Mucosa of descending colon (tissue), 3 donors: ENCODE measurements at regions not wholly inside any gene's neighbourhood (a gene's known extent, or its start where the extent isn't known, plus 50 kb on each side); places are given as distances from the start of the nearest gene placed in this dataset.
"Not testable (repeated sequence)": the region's sequence is repeated elsewhere in the genome, so short reads cannot be mapped to it uniquely, and the experiment has no call there.

ENCODE experiments used
- ATAC-seq: fragments of 200-7000 bp; cut with Tn5 transposase; one replicate; pipeline ENCODE4 v1.9.1; 2020; ENCODE audit warnings: mild to moderate bottlenecking, moderate library complexity
- DNase-seq, 3 donors: peaks; one replicate each; pipeline ENCODE4 v3.0.0-alpha.2; 2020
- H3K36me3 ChIP-seq: fragments of 200-600 bp; one replicate; pipeline ENCODE4 v1.8.0; 2021; ENCODE audit warnings: low read depth, mild to moderate bottlenecking
- H3K4me1 ChIP-seq: fragments of 200-600 bp; one replicate; pipeline ENCODE4 v1.8.0; 2021; ENCODE audit warnings: low read depth, mild to moderate bottlenecking
- H3K4me3 ChIP-seq: fragments of 200-600 bp; one replicate; pipeline ENCODE4 v1.8.0; 2021; ENCODE audit warnings: mild to moderate bottlenecking
- H3K9me3 ChIP-seq: fragments of 200-600 bp; one replicate; pipeline ENCODE4 v1.8.0; 2021; ENCODE audit warnings: mild to moderate bottlenecking
- intact Hi-C, 2 donors: fragments of 100-400 bp; cut with DNase I in 1 of 2; cut with micrococcal nuclease in 1 of 2; formaldehyde crosslinking; loops; one replicate each; pipeline versions ENCODE4 v1.11.0 to v1.11.1; 2022; cut with DNase I, micrococcal nuclease
- TF ChIP-seq, protein P1 (sequence below): fragments of 200-600 bp; IDR thresholded peaks from one replicate; pipeline ENCODE4 v1.8.0; 2022; ENCODE audit warnings: antibody characterized with exemption, mild to moderate bottlenecking
- donor health status: DM: no; HTN: no; CAD: no; lungs with moderate emphysema.
- donor health status: DM: no; HTN: no; CAD: no.
- donor health status: DM: no; HTN: yes; CAD: no.

DNA sequence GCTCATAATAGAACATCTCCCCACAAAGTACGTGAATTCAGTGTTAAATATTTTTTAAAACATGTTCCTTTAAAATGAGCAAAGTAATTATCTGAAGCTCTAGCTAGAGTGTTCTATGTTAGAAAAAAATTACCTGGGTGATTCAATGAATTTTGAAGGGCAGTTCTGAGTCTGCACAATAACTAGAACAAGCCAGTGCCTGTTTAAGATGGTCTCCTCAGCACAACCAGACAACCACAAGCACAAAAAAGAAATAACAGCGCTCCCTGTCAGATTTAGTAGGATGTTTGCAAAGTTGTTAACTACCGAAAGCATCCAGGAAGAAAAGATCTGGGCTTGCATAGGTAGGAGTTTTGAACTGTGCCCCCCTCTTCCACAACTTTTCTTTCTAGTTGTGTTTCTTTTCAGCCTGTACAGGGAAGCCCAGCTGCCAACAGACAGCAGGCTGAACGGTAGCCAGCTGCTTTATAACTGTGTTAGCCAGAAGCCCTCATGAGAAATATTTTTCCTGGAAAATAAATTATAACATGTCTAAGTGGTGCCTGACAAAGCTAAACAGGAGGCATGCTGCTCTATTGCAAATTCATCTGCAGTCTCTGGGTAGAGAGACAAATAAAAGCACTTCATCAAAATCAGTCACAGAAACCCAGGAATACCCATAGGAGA, 1026.9 kb downstream of the MAT2B start:
- no peak for DNase-seq
- no peak for ATAC-seq
- Histone ChIP-seq H3K4me3 (no peak overlapping the region), H3K9me3 (no peaks in the 10 kb centered on the region), H3K4me1 (no peaks in the 10 kb centered on the region), H3K36me3 (no peaks in the 10 kb centered on the region)
- intact Hi-C loops, result no loop called here
- TF ChIP-seq, protein P1, sequence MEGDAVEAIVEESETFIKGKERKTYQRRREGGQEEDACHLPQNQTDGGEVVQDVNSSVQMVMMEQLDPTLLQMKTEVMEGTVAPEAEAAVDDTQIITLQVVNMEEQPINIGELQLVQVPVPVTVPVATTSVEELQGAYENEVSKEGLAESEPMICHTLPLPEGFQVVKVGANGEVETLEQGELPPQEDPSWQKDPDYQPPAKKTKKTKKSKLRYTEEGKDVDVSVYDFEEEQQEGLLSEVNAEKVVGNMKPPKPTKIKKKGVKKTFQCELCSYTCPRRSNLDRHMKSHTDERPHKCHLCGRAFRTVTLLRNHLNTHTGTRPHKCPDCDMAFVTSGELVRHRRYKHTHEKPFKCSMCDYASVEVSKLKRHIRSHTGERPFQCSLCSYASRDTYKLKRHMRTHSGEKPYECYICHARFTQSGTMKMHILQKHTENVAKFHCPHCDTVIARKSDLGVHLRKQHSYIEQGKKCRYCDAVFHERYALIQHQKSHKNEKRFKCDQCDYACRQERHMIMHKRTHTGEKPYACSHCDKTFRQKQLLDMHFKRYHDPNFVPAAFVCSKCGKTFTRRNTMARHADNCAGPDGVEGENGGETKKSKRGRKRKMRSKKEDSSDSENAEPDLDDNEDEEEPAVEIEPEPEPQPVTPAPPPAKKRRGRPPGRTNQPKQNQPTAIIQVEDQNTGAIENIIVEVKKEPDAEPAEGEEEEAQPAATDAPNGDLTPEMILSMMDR, result no peak

DNA sequence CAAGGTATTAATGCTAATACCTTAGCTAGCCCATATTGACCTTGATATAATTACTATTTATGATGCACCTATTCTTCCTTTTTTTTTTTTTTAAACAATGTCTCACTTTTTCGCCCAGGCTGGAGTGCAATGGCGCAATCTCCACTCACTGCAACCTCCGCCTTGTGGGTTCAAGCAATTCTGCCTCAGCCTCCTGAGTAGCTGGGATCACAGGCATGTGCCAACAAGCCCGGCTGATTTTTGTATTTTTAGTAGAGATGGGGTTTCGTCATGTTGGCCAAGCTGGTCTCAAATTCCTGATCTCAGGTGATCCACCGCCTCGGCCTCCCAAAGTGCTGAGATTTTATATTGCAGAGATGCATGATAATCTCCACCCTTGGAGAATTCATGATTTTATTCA, 1028.0 kb downstream of the MAT2B start:
- H3K4me1 ChIP-seq, DNase-seq, H3K36me3 ChIP-seq, ATAC-seq, intact Hi-C loops, H3K4me3 ChIP-seq, H3K9me3 ChIP-seq: not testable (repeated sequence)

DNA sequence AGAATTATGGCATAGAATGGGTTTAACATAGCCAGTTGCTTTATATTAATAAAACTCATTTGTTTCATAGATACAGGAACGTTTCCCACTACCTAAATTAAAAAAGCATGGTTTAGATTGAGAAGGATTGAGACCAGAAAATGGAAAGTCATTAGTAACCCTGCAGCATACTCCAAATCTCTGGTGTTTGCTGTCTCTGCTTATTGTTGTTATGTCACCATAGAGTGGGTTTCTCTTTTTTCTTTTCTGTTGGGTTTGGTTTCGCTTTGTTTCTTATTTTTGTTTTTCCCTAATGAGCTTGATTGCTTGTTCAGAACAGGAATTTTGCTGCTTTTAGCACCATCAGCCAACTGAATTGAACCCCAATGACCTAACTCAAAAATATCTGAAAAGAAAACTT, 1034.8 kb downstream of the MAT2B start:
- H3K4me1 ChIP-seq, result no peaks in the 10 kb centered on the region
- DNase-seq (no peak), ATAC-seq (no peak)
- H3K4me3 ChIP-seq, result no peak overlapping the region
- no peaks in the 10 kb centered on the region for H3K9me3 ChIP-seq
- TF ChIP-seq, protein P1, result no peak
- intact Hi-C loops, result no loop called here
- no peaks in the 10 kb centered on the region for H3K36me3 ChIP-seq

- DNase-seq, result no peak
- Histone ChIP-seq H3K36me3 (no peaks in the 10 kb centered on the region), H3K4me3 (no peak overlapping the region), H3K9me3 (no peaks in the 10 kb centered on the region), H3K4me1 (no peaks in the 10 kb centered on the region)
- ATAC-seq, result no peak
- TF ChIP-seq, protein P1, result no peak
- intact Hi-C loops, result no loop called here
Observed at GRCh38 chr5:164545507-164545906, 1040.1 kb downstream of the MAT2B start.

DNA sequence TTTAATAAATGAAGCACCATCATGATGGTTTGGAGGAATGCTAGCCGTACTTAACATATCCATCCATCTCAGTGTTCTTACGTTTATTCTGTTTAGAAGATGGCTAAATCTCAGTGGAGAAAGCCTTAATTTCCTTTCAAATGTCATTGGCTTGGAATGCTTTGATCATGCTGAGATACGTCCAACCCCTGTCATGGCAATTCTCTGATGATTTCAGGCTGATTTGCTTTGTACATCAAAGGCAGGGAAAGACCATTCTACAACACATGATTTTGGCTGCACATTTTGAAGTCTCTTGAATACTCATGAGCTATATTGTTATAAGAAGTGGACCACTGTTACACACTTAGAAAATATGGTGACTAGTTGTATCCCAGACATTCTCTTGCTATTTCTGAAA, 1048.4 kb downstream of the MAT2B start:
- H3K4me3 ChIP-seq, result no peak overlapping the region
- TF ChIP-seq, protein P1, result no peak
- no peak for DNase-seq
- no peaks in the 10 kb centered on the region for H3K36me3 ChIP-seq
- H3K4me1 ChIP-seq, result no peaks in the 10 kb centered on the region
- intact Hi-C loops, result no loop called here
- H3K9me3 ChIP-seq, result no peaks in the 10 kb centered on the region
- ATAC-seq, result no peak

DNA sequence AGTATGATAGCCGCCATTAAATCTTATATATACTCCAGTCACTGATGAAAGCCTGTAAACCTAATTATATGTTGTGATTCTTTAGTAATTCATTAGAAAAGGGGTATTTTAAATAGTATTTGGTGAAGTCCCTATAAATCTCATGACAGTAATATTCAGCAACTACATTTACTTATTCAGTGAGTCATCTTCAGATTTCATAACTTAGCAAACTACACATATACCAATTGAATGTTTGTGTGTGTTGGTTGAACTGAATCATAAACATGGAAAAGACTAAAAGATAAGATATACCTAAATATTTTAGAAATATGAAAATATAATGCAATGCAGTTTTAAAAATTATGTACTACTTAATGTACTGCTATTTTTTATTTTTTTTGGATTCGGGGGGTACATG, 1050.4 kb downstream of the MAT2B start:
- Histone ChIP-seq H3K4me3 (no peak overlapping the region), H3K4me1 (no peaks in the 10 kb centered on the region), H3K9me3 (no peaks in the 10 kb centered on the region), H3K36me3 (no peaks in the 10 kb centered on the region)
- intact Hi-C loops, result no loop called here
- TF ChIP-seq, protein P1, result no peak
- no peak for DNase-seq
- ATAC-seq, result no peak
